ENCODE measurements at regions not wholly inside any gene's neighbourhood (a gene's known extent, or its start where the extent isn't known, plus 50 kb on each side); places are given as distances from the start of the nearest gene placed in this dataset.
"Not testable (repeated sequence)": the region's sequence is repeated elsewhere in the genome, so short reads cannot be mapped to it uniquely, and the experiment has no call there.

- not testable (repeated sequence) for TF ChIP-seq CTCF (IDR thresholded peaks at IDR 0.05; ENCODE audit: insufficient read depth, low read length); REST (IDR thresholded peaks at IDR 0.05; ENCODE audit: insufficient replicate concordance, low read depth); POLR2AphosphoS5 (IDR thresholded peaks at IDR 0.05; ENCODE audit: low read depth)
Observed at GRCh38 chr1:186691-187131, 264.8 kb downstream of the OR4F29 start.
